ENCODE measurements at regions not wholly inside any gene's neighbourhood (a gene's known extent, or its start where the extent isn't known, plus 50 kb on each side); places are given as distances from the start of the nearest gene placed in this dataset.
A peak's percentile ranks its signal among the peaks of the same experiment; 100 is the strongest.

- H3K4me1 Mint-ChIP-seq = peaks cover 0 to 6% (median under 1%) of the 10 kb centered on the region in 4 donors
- H3K27me3 Mint-ChIP-seq = peaks cover 0 to 37% (median 7%) of the 10 kb centered on the region in 5 donors
- ATAC-seq = no peak
- POLR2A ChIA-PET = interaction anchor here (0.7 kb wide), 1 partner anchor 1207 kb away, joined by 4 read pairs; no protein-coding TSS in a partner anchor
- H3K27ac Mint-ChIP-seq = no peak overlapping the region
- H3K9me3 Mint-ChIP-seq = peaks cover 0 to 11% (median 3%) of the 10 kb centered on the region in 9 donors
- H3K36me3 Mint-ChIP-seq = no peaks in the 10 kb centered on the region
- no peak overlapping the region for H3K4me3 Mint-ChIP-seq
- no peak for DNase-seq
Observed at GRCh38 chr2:166625670-166626069, 131.6 kb upstream of the SCN7A start.

GRCh38 chr2:166614503-166614902 lies 120.5 kb upstream of the SCN7A start:
- Mint-ChIP-seq H3K27me3 (peaks cover 1 to 23% (median 9%) of the 10 kb centered on the region in 5 donors), H3K36me3 (no peaks in the 10 kb centered on the region), H3K4me1 (peaks cover 11 to 20% (median 14%) of the 10 kb centered on the region in 4 donors), H3K27ac (no peak overlapping the region), H3K9me3 (peaks cover 0 to 2% (median 0%) of the 10 kb centered on the region in 9 donors), H3K4me3 (no peak overlapping the region)
- ATAC-seq = no peak
- POLR2A ChIA-PET = no interaction called here
- no peak for DNase-seq

DNA sequence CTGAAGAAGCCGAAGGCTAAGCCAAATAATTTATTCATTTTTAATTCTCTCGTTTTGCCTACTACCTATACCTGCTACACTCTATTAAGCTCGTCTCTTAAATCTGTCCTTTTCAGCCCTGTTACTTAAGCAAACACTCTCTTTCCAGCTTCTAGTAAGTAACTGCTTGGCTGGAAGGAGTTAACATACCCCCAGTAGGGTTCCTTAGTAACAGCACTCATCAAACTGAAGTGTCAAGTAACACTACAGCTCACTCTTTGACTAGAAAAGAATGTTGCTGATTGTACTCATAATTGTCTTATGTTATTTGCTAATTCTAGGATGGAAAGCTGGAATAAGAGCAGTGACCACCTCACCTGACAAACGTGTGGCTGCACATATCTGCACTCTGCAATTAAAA lies 120.0 kb upstream of the SCN7A start:
- Mint-ChIP-seq H3K36me3 (no peaks in the 10 kb centered on the region), H3K4me3 (no peak overlapping the region), H3K4me1 (peaks cover 13 to 22% (median 14%) of the 10 kb centered on the region in 4 donors), H3K27ac (no peak overlapping the region), H3K9me3 (no peaks in the 10 kb centered on the region), H3K27me3 (peaks cover 1 to 28% (median 12%) of the 10 kb centered on the region in 5 donors)
- POLR2A ChIA-PET = no interaction called here
- DNase-seq (no peak), ATAC-seq (no peak)

GRCh38 chr2:166613226-166613625 lies 119.2 kb upstream of the SCN7A start:
- POLR2A ChIA-PET = no interaction called here
- ATAC-seq (no peak), DNase-seq (no peak)
- H3K27ac Mint-ChIP-seq = no peak overlapping the region
- H3K4me3 Mint-ChIP-seq = no peak overlapping the region
- H3K4me1 Mint-ChIP-seq = peaks cover 13 to 22% (median 15%) of the 10 kb centered on the region in 4 donors
- peaks cover 4 to 28% (median 14%) of the 10 kb centered on the region in 5 donors for H3K27me3 Mint-ChIP-seq
- no peaks in the 10 kb centered on the region for H3K9me3 Mint-ChIP-seq
- no peaks in the 10 kb centered on the region for H3K36me3 Mint-ChIP-seq

- Mint-ChIP-seq H3K9me3 (no peaks in the 10 kb centered on the region), H3K27ac (no peak overlapping the region), H3K27me3 (peaks cover 4 to 28% (median 14%) of the 10 kb centered on the region in 5 donors), H3K4me3 (no peak overlapping the region), H3K36me3 (no peaks in the 10 kb centered on the region), H3K4me1 (peaks cover 13 to 22% (median 15%) of the 10 kb centered on the region in 4 donors)
- DNase-seq = no peak
- no peak for ATAC-seq
- POLR2A ChIA-PET = no interaction called here
Observed at GRCh38 chr2:166612214-166612613, 118.2 kb upstream of the SCN7A start.

- peaks cover 0 to under 1% (median 0%) of the 10 kb centered on the region in 9 donors for H3K9me3 Mint-ChIP-seq
- H3K4me1 Mint-ChIP-seq = peaks cover 13 to 22% (median 15%) of the 10 kb centered on the region in 4 donors
- H3K4me3 Mint-ChIP-seq = peak overlapping the region; percentile 34 to 88 (median 79)
- no peaks in the 10 kb centered on the region for H3K36me3 Mint-ChIP-seq
- DNase-seq = no peak
- POLR2A ChIA-PET = no interaction called here
- no peak for ATAC-seq
- peaks cover 4 to 28% (median 14%) of the 10 kb centered on the region in 5 donors for H3K27me3 Mint-ChIP-seq
- H3K27ac Mint-ChIP-seq = peak overlapping the region in 2 of 10 donors; percentile 33 to 85
Observed at GRCh38 chr2:166610913-166611305, 116.9 kb upstream of the SCN7A start.

DNA sequence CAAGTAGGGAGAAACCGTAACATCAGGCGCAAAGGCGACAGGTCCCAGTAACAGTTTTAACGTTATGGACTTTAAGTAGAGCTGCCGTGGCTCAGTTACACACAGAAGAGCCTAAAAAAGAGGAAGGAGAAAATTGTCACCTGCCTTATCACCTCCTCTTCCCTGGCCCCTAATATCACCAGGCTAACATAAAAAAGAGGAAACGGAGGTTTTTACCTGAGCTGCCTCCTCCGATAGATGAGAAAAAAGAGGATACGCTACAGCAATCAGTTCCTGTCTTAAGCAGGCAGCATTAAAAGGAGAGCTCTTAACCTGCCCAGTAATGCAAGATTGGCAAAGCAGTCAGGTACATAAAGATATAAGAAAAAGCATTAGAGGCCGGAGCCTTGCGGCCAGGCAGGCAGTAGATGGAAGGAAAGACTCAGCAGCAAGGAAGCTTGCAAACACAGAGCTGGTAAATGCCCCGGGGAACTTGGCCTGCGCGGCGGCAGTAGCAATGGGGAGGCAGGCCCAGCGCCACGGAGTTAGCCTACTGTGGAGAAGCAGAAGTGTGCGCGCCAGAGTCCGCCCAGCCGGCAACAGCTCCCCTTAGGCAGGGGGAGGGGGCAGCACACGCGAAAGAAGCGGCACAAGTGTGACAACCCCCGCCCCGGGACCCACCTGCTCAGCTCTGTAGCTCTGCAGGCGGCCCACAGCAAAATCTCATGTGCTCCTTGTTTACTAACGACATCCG lies 116.3 kb upstream of the SCN7A start:
- POLR2A ChIA-PET = no interaction called here
- Mint-ChIP-seq H3K27me3 (peaks cover 4 to 28% (median 14%) of the 10 kb centered on the region in 5 donors), H3K27ac (peak overlapping the region in 4 of 10 donors; percentile 12 to 85 (median 45)), H3K36me3 (no peaks in the 10 kb centered on the region), H3K4me1 (peaks cover 13 to 22% (median 15%) of the 10 kb centered on the region in 4 donors), H3K9me3 (peaks cover 0 to 4% (median 0%) of the 10 kb centered on the region in 9 donors), H3K4me3 (peak overlapping the region; percentile 34 to 88 (median 79))
- ATAC-seq (peak in 1 of 2 donors; percentile 46), DNase-seq (no peak)

DNA sequence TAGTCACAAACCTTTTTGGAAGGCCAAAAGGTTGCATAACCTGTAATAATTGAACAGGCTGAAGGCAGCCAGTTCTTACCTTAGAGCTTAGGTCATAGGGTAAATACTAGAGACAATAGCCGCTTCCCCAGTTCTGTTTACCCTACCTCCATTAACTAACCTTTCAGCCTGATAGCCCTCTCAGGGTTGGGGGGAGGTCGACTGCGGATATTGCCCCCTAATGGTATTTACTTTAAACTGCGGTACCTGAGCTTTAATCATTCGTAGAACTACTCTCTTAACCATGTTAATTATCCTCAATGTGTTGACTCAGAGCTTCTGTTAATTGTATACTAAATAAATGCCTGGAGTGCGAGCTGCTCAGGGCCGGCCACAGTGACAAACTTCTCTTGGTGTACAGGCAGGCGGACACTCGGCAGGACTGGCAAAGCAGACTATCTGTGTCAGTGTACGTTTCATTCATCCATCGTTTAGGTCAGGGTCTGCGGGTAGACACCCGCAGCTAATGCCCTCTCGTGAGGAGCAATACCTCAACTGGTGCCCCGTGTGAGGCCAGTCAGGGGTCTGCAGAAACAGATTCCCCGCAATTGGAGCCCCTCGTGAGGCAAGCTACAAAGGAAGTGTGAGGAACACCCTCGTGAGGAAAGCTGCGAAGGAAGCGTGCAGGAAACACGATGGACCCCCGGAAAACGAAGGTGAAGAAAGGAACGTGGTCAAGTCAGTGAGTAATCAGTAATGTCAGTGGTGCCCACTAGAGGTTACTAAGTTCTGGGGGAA lies 115.3 kb upstream of the SCN7A start:
- peaks cover 0 to 9% (median 0%) of the 10 kb centered on the region in 9 donors for H3K9me3 Mint-ChIP-seq
- POLR2A ChIA-PET = no interaction called here
- no peak for DNase-seq
- H3K4me3 Mint-ChIP-seq = peak overlapping the region in 3 of 10 donors; percentile 21 to 80 (median 80)
- peaks cover 13 to 22% (median 15%) of the 10 kb centered on the region in 4 donors for H3K4me1 Mint-ChIP-seq
- no peak overlapping the region for H3K27ac Mint-ChIP-seq
- peaks cover 4 to 28% (median 14%) of the 10 kb centered on the region in 5 donors for H3K27me3 Mint-ChIP-seq
- H3K36me3 Mint-ChIP-seq = no peaks in the 10 kb centered on the region
- no peak for ATAC-seq

- no peaks in the 10 kb centered on the region for H3K36me3 Mint-ChIP-seq
- no peak overlapping the region for H3K27ac Mint-ChIP-seq
- peaks cover 0 to 9% (median 0%) of the 10 kb centered on the region in 9 donors for H3K9me3 Mint-ChIP-seq
- DNase-seq = no peak
- H3K4me3 Mint-ChIP-seq = no peak overlapping the region
- H3K27me3 Mint-ChIP-seq = peaks cover 4 to 28% (median 12%) of the 10 kb centered on the region in 5 donors
- no peak for ATAC-seq
- POLR2A ChIA-PET = no interaction called here
- peaks cover 13 to 22% (median 15%) of the 10 kb centered on the region in 4 donors for H3K4me1 Mint-ChIP-seq
Observed at GRCh38 chr2:166607880-166608279, 113.8 kb upstream of the SCN7A start.

DNA sequence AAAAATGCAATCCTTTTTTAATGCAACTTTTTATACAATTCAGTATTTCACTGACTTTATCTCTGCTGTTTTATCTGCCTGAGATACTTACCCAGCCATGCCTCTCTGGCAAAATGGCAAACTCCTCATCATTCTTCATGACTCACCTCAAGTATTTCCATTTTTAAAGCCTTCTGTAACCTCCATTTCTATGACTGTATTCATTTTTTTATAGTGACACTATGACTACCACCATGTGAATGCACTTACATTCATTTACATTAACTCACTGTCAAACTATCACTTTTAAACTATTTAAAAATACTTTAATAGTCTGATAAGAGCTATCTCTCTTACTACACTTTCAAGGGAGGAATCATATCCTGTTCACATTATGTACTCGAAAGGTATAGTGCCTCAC lies 99.4 kb upstream of the SCN7A start:
- DNase-seq (no peak), ATAC-seq (no peak)
- H3K9me3 Mint-ChIP-seq = peaks cover 0 to 20% (median 9%) of the 10 kb centered on the region in 9 donors
- peaks cover 0 to 6% (median 0%) of the 10 kb centered on the region in 3 donors for H3K36me3 Mint-ChIP-seq
- H3K27me3 Mint-ChIP-seq = peaks cover 0 to 5% (median 0%) of the 10 kb centered on the region in 5 donors
- H3K4me1 Mint-ChIP-seq = no peaks in the 10 kb centered on the region
- H3K27ac Mint-ChIP-seq = no peak overlapping the region
- POLR2A ChIA-PET = no interaction called here
- H3K4me3 Mint-ChIP-seq = no peak overlapping the region

DNA sequence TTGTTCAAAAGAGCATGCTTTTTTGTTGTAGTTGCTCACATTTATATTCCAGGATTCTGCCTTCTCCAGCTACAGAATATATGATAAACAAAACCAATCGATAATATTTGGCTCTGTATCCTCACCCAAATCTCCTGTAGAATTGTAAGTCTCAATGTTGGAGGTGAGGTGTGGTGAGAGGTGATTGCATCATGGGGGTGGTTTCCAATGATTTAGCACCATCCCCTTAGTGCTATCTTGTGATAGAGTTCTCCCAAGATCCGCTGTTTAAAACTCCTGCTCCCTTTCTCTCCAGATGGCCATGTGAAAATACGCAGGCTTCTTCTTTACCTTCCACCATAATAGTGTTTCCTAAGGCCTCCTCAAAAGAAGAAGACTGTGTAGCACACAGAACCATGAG lies 98.7 kb upstream of the SCN7A start:
- Mint-ChIP-seq H3K27ac (no peak overlapping the region), H3K4me1 (no peaks in the 10 kb centered on the region), H3K27me3 (peaks cover 0 to 5% (median 0%) of the 10 kb centered on the region in 5 donors), H3K4me3 (no peak overlapping the region), H3K9me3 (peaks cover 0 to 20% (median 7%) of the 10 kb centered on the region in 9 donors), H3K36me3 (peaks cover 0 to 6% (median 0%) of the 10 kb centered on the region in 3 donors)
- ATAC-seq (no peak), DNase-seq (no peak)
- POLR2A ChIA-PET = no interaction called here

DNA sequence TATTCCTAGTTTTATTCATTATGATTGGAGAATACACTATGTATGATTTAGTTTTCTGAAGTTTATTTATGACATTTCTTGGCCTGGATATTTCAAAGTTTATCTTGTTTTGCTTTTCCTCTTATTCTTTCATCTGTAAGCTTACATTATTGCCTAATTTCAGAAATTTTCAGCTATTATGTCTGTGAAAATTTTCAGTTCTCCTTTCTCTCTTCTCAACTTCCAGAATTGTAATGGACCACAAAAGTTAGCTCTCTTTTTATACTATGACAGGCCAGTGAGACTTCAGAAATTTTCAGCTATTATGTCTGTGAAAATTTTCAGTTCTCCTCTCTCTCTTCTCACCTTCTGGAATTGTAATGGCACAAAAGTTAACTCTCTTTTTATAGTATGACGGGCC lies 97.2 kb upstream of the SCN7A start:
- no peak for ATAC-seq
- no peak overlapping the region for H3K4me3 Mint-ChIP-seq
- DNase-seq = no peak
- peaks cover 0 to 9% (median 0%) of the 10 kb centered on the region in 9 donors for H3K9me3 Mint-ChIP-seq
- H3K27me3 Mint-ChIP-seq = peaks cover 0 to 5% (median 0%) of the 10 kb centered on the region in 5 donors
- POLR2A ChIA-PET = no interaction called here
- no peak overlapping the region for H3K27ac Mint-ChIP-seq
- no peaks in the 10 kb centered on the region for H3K36me3 Mint-ChIP-seq
- no peaks in the 10 kb centered on the region for H3K4me1 Mint-ChIP-seq

DNA sequence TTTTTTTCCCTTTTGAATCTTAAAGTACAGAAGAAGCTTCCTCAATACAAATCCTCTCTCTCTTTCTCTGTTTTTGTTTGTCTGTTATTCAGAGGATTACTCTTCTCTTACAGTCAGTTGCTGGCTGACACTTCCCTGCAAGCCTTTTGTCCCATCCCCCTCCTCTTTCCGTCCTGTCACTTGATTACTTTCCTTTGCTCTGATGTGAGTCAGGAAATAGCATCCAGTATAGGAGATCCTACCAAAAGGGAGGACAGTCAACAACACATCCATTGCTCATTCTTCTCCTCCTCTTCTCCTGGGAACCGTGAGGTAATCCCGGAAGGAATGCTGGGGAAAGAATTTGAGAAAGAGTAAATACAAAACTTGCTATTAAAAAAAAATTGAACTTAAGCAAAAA lies 79.3 kb upstream of the SCN7A start:
- H3K27ac Mint-ChIP-seq = no peak overlapping the region

More for the DNA sequence above, 79.3 kb upstream of the SCN7A start:
- ATAC-seq (no peak), DNase-seq (no peak)
- H3K4me3 Mint-ChIP-seq = no peak overlapping the region
- H3K9me3 Mint-ChIP-seq = no peaks in the 10 kb centered on the region
- H3K27me3 Mint-ChIP-seq = no peaks in the 10 kb centered on the region
- POLR2A ChIA-PET = no interaction called here
- H3K36me3 Mint-ChIP-seq = no peaks in the 10 kb centered on the region
- H3K4me1 Mint-ChIP-seq = no peaks in the 10 kb centered on the region
